OCI-LY3 (cell line): ENCODE measurements at regions not wholly inside any gene's neighbourhood (a gene's known extent, or its start where the extent isn't known, plus 50 kb on each side); places are given as distances from the start of the nearest gene placed in this dataset.

Source experiments
- CTCF ChIP-seq: fragments of 200-600, 300-600 bp; sonication (generic); IDR thresholded peaks from 2 replicates; pipeline ENCODE4 v1.5.1; 2014; ENCODE audit warnings: antibody characterized with exemption, low read length, low read depth
- EZH2phosphoT487 ChIP-seq: fragments of 200-600 bp; shearing (Covaris generic); IDR thresholded peaks from 2 replicates; pipeline ENCODE4 v1.6.1; 2018; ENCODE audit warnings: antibody characterized with exemption, mixed run types, low read depth

- TF ChIP-seq CTCF (no peak), EZH2phosphoT487 (no peak)
These were observed 63.6 kb upstream of the DENND1B start for GRCh38 chr1:197838836-197839235.
